H1 (cell line): ENCODE measurements at regions not wholly inside any gene's neighbourhood (a gene's known extent, or its start where the extent isn't known, plus 50 kb on each side); places are given as distances from the start of the nearest gene placed in this dataset.

Experiments
- CTCF ChIA-PET: fragments of 300-600 bp; sonication (Branson Sonifier 250); formaldehyde crosslinking; loops from one replicate; lab custom pipeline; 2021; ENCODE audit not compliant: partially characterized antibody; lab: Charles Lee
- POLR2A ChIA-PET: fragments of 300-600 bp; sonication (Branson Sonifier 250); formaldehyde crosslinking; loops from one replicate; lab custom pipeline; 2021; ENCODE audit warnings: inconsistent platforms; ENCODE audit not compliant: partially characterized antibody; lab: Charles Lee
- DNase-seq, 2 experiments: peaks; one replicate each; pipeline versions ENCODE4 v3.0.0 to v3.0.0-alpha.2; 2010 to 2022; ENCODE audit warnings: low spot score in 2 of 2, low read depth in 1 of 2, mixed read lengths in 1 of 2
- FAIRE-seq: peaks from 2 replicates; lab custom pipeline; 2011; peaks lifted over from hg19 to GRCh38; lab: Jason Lieb, UNC
- H2AFZ ChIP-seq: 2 replicates; pipeline ENCODE4 v1.8.1; 2012; ENCODE audit warnings: low read length, inconsistent platforms
- H2AK5ac ChIP-seq: 2 replicates; pipeline ENCODE4 v1.6.1; 2013; ENCODE audit warnings: low read depth, low read length
- H2BK120ac ChIP-seq: replicated peaks from 2 replicates; pipeline ENCODE3; 2013; ENCODE audit warnings: low read depth, low read length, inconsistent platforms
- H2BK12ac ChIP-seq: 2 replicates; pipeline ENCODE4 v1.6.1; 2013; ENCODE audit warnings: low read depth, low read length
- H2BK15ac ChIP-seq: 2 replicates; pipeline ENCODE4 v1.6.1; 2013; ENCODE audit warnings: low read length
- H2BK20ac ChIP-seq: 2 replicates; pipeline ENCODE4 v1.6.1; 2013; ENCODE audit warnings: low read length
- H2BK5ac ChIP-seq: 2 replicates; pipeline ENCODE4 v1.6.1; 2013; ENCODE audit warnings: low read depth, low read length
- H3K14ac ChIP-seq: 2 replicates; pipeline ENCODE4 v1.6.1; 2013; ENCODE audit warnings: inconsistent platforms; ENCODE audit not compliant: insufficient read length
- H3K18ac ChIP-seq: 2 replicates; pipeline ENCODE4 v1.6.1; 2013; ENCODE audit warnings: low read length; ENCODE audit errors: extremely low read depth
- H3K23ac ChIP-seq: 2 replicates; pipeline ENCODE4 v1.6.1; 2013; ENCODE audit warnings: inconsistent platforms; ENCODE audit not compliant: insufficient read length
- H3K23me2 ChIP-seq: 2 replicates; pipeline ENCODE4 v1.6.1; 2013; ENCODE audit warnings: low read depth, low read length
- H3K27ac ChIP-seq: 2 replicates; pipeline ENCODE4 v1.6.1; 2011; ENCODE audit warnings: low read depth, low read length, inconsistent platforms
- H3K27me3 ChIP-seq, 4 experiments: replicated peaks in 1 of 4; 1 replicate in 1 of 4; 2 replicates in 3 of 4; pipeline versions ENCODE4 v1.6.1 to v1.8.1; 2011 to 2013; ENCODE audit warnings: low read length in 3 of 4, mild to moderate bottlenecking in 3 of 4, inconsistent platforms in 2 of 4, mixed read lengths in 2 of 4, moderate library complexity in 1 of 4; ENCODE audit not compliant: control insufficient read depth in 3 of 4, insufficient read depth in 3 of 4; ENCODE audit errors: extremely low read depth in 1 of 4
- H3K36me3 ChIP-seq, 4 experiments: 2 replicates each; pipeline versions ENCODE4 v1.6.1 to v1.8.1; 2011 to 2013; ENCODE audit warnings: mild to moderate bottlenecking in 4 of 4, low read length in 3 of 4, moderate library complexity in 2 of 4, control low read depth in 1 of 4, inconsistent platforms in 1 of 4; ENCODE audit not compliant: insufficient read depth in 4 of 4, control insufficient read depth in 2 of 4
- H3K4ac ChIP-seq: replicated peaks from 2 replicates; pipeline ENCODE3; 2013; ENCODE audit warnings: low read length, low read depth, mixed read lengths, inconsistent platforms; ENCODE audit not compliant: insufficient read length
- H3K4me1 ChIP-seq, 4 experiments: replicated peaks in 1 of 4; 1 replicate in 1 of 4; 2 replicates in 3 of 4; pipeline versions ENCODE4 v1.6.1 to v1.8.1; 2011 to 2013; ENCODE audit warnings: low read length in 3 of 4, inconsistent platforms in 2 of 4, mixed read lengths in 1 of 4; ENCODE audit not compliant: insufficient read depth in 4 of 4, control insufficient read depth in 3 of 4
- H3K4me2 ChIP-seq, 2 experiments: 2 replicates each; pipeline versions ENCODE4 v1.6.1 to v1.8.1; 2011 to 2013; ENCODE audit warnings: low read depth in 2 of 2, low read length in 2 of 2, control low read depth in 1 of 2, inconsistent platforms in 1 of 2, mild to moderate bottlenecking in 1 of 2; ENCODE audit not compliant: insufficient read depth in 1 of 2
- H3K4me3 ChIP-seq, 4 experiments: fragments of 200-600, 300-600 bp in 1 of 4; sonication (generic), shearing (Covaris generic), sonication (Bioruptor Twin) in 1 of 4; 2 replicates each; pipeline versions ENCODE4 v1.5.1 to v1.8.1; 2011 to 2016; ENCODE audit warnings: low read length in 4 of 4, low read depth in 3 of 4, control low read depth in 2 of 4, inconsistent platforms in 2 of 4, mild to moderate bottlenecking in 2 of 4, mixed read lengths in 1 of 4, moderate library complexity in 1 of 4; ENCODE audit not compliant: insufficient read depth in 2 of 4; ENCODE audit errors: extremely low read depth in 1 of 4
- H3K56ac ChIP-seq: replicated peaks from 2 replicates; pipeline ENCODE3; 2013; ENCODE audit warnings: low read depth, mild to moderate bottlenecking, mixed read lengths, low read length, inconsistent platforms; ENCODE audit not compliant: insufficient read length
- H3K79me1 ChIP-seq: 2 replicates; pipeline ENCODE4 v1.6.1; 2013; ENCODE audit warnings: low read depth, low read length, control low read depth
- H3K79me2 ChIP-seq, 2 experiments: 2 replicates each; pipeline versions ENCODE4 v1.6.1 to v1.8.1; 2012 to 2013; ENCODE audit warnings: low read length in 2 of 2, mild to moderate bottlenecking in 2 of 2, inconsistent platforms in 1 of 2; ENCODE audit not compliant: insufficient read depth in 2 of 2, control insufficient read depth in 1 of 2
- H3K9ac ChIP-seq, 4 experiments: replicated peaks in 1 of 4; 1 replicate in 1 of 4; 2 replicates in 3 of 4; pipeline versions ENCODE4 v1.6.1 to v1.8.1; 2011 to 2013; ENCODE audit warnings: low read depth in 3 of 4, low read length in 3 of 4, control low read depth in 2 of 4, mild to moderate bottlenecking in 2 of 4, moderate library complexity in 2 of 4, inconsistent platforms in 1 of 4; ENCODE audit errors: extremely low read depth in 1 of 4
- H3K9me3 ChIP-seq, 2 experiments: 2 replicates each; pipeline versions ENCODE4 v1.6.1 to v1.8.1; 2012 to 2013; ENCODE audit warnings: mild to moderate bottlenecking in 2 of 2, moderate library complexity in 2 of 2, control low read depth in 1 of 2, inconsistent platforms in 1 of 2, low read depth in 1 of 2, low read length in 1 of 2, mixed read lengths in 1 of 2; ENCODE audit not compliant: insufficient read depth in 2 of 2
- H4K20me1 ChIP-seq, 2 experiments: replicated peaks in 1 of 2; 2 replicates each; pipeline versions ENCODE3 to v1.8.1; 2011 to 2013; ENCODE audit warnings: inconsistent platforms in 2 of 2, low read length in 2 of 2, mild to moderate bottlenecking in 1 of 2; ENCODE audit not compliant: insufficient read depth in 2 of 2, control insufficient read depth in 1 of 2
- H4K5ac ChIP-seq: 2 replicates; pipeline ENCODE4 v1.6.1; 2013; ENCODE audit warnings: low read length, low read depth, mixed read lengths, inconsistent platforms; ENCODE audit not compliant: insufficient read length
- H4K8ac ChIP-seq: 2 replicates; pipeline ENCODE4 v1.8.0; 2013; ENCODE audit warnings: mild to moderate bottlenecking, moderate library complexity, low read length, inconsistent platforms; ENCODE audit not compliant: insufficient read depth; ENCODE audit errors: extremely low read depth
- H4K91ac ChIP-seq: replicated peaks from 2 replicates; pipeline ENCODE3; 2013; ENCODE audit warnings: low read length, mixed read lengths, inconsistent platforms; ENCODE audit not compliant: insufficient read length
- POLR2AphosphoS5 ChIP-seq: IDR thresholded peaks from 2 replicates; pipeline ENCODE4 v1.6.1; 2011; ENCODE audit warnings: low read depth, low read length
- WGBS, 2 experiments: shearing (Covaris generic) in 1 of 2; methylation state at CpG; one replicate each; pipeline versions ENCODE4 v1.1.6 to v1.1.7; 2013 to 2015; ENCODE audit warnings: low lambda C conversion rate in 2 of 2, mixed read lengths in 2 of 2, inconsistent platforms in 1 of 2, low coverage in 1 of 2, missing lambda C conversion rate in 1 of 2; ENCODE audit not compliant: insufficient replicate concordance in 2 of 2, insufficient coverage in 1 of 2, insufficient read length in 1 of 2; ENCODE audit errors: extremely low coverage in 1 of 2, missing lambda C conversion rate in 1 of 2; 5-methylcytosine and 5-hydroxymethylcytosine counted together

GRCh38 chr19:28631961-28632360, 581.0 kb downstream of the UQCRFS1 start:
- ChIA-PET CTCF (interaction anchor here (1.0 to 3.4 kb wide), 5 partner anchors 10 to 247 kb away, joined by 3 to 20 read pairs (median 3); no protein-coding TSS in a partner anchor), POLR2A (interaction anchor here (1.1 kb wide), 1 partner anchor 9 kb away, joined by 4 read pairs; no protein-coding TSS in a partner anchor)
- Histone ChIP-seq H3K9ac (no peak overlapping the region), H3K36me3 (no peaks in the 10 kb centered on the region; a peak in 1 of 8 replicates), H3K79me2 (no peaks in the 10 kb centered on the region), H2BK5ac (no peak overlapping the region), H2AFZ (no peak overlapping the region), H3K4me3 (no peak overlapping the region), H3K23me2 (no peaks in the 10 kb centered on the region), H4K91ac (no peak overlapping the region), H3K23ac (no peak overlapping the region), H2BK15ac (no peak overlapping the region), H4K8ac (peak overlapping the region; percentile 68; the same call in 1 of the 2 replicates), H4K20me1 (peaks cover 0 to 2% of the 10 kb centered on the region in 2 experiments), H3K4me2 (no peak overlapping the region), H2AK5ac (no peak overlapping the region), H3K18ac (no peak overlapping the region), H3K14ac (no peak overlapping the region), H3K4me1 (peaks cover 0 to 3% (median 2%) of the 10 kb centered on the region in 4 experiments; a peak in 6 of 7 replicates), H3K9me3 (no peaks in the 10 kb centered on the region), H3K27ac (no peak overlapping the region), H4K5ac (no peak overlapping the region), H2BK120ac (no peak overlapping the region), H3K4ac (no peak overlapping the region), H2BK12ac (no peak overlapping the region), H2BK20ac (no peak overlapping the region), H3K79me1 (no peaks in the 10 kb centered on the region; the same call in 1 of the 2 replicates), H3K56ac (no peak overlapping the region), H3K27me3 (no peaks in the 10 kb centered on the region)
- no peak for TF ChIP-seq POLR2AphosphoS5
- DNase-seq (no peak), FAIRE-seq (no peak)
- WGBS, 2 experiments: 91% methylated on average over 6 of the region's 6 CpGs; no CpG with 5 or more reads in 1 of the 2 experiments
